LNCaP clone FGC (cell line): ENCODE measurements at regions not wholly inside any gene's neighbourhood (a gene's known extent, or its start where the extent isn't known, plus 50 kb on each side); places are given as distances from the start of the nearest gene placed in this dataset.

ENCODE experiments used
- DNase-seq: peaks from one replicate; pipeline ENCODE4 v3.0.0-alpha.2; 2011; ENCODE audit warnings: low read depth
- H3K4me3 ChIP-seq: 2 replicates; pipeline ENCODE4 v1.5.1; 2011; ENCODE audit warnings: mild to moderate bottlenecking, low read depth, low read length, control low read depth
- CTCF ChIP-seq: IDR thresholded peaks from 2 replicates; pipeline ENCODE4 v1.5.1; 2012; ENCODE audit warnings: mild to moderate bottlenecking; ENCODE audit not compliant: control insufficient read depth, insufficient read depth; ENCODE audit errors: extremely low read depth

DNA sequence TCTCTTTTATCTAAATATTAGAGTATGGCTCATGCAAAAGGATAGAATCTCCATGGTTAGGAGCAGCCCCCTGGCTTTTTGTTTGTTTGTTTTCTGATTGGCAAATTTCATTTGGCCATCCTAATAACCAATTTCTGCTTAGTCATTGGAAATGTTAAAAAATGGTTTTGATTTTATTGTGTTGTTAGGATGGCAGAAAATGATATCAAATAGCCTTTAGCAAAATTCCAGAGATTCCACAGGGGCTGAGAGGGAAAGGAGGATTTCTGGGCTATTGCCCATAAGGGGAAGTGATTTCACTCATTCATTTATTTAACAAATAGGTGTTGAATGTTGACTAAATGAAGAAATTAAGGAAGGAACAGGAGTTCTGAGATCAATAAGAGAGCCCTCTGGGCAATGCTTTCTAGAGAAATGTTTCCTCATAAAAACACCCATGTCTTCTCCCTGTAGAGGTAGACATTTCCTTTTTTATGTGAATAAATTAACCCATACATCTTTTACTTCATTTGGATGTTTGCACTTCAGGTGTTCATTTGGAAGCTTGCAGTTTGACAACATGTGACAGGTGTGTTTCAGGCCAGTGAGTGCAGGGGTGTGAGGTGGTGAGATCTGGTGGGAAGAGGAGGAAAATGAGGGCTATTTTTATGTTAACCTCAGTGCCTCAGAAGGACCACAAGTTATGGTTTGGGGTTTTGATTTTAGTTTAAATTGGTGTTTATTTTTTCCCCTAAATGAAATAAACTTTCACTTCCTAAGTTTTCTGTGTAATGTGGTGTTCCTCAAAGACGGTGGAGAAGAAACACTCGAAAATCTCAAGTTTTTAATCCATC, 61.7 kb upstream of the EPC2 start:
- H3K4me3 ChIP-seq: no peak overlapping the region
- TF ChIP-seq CTCF: no peak
- DNase-seq: no peak

DNA sequence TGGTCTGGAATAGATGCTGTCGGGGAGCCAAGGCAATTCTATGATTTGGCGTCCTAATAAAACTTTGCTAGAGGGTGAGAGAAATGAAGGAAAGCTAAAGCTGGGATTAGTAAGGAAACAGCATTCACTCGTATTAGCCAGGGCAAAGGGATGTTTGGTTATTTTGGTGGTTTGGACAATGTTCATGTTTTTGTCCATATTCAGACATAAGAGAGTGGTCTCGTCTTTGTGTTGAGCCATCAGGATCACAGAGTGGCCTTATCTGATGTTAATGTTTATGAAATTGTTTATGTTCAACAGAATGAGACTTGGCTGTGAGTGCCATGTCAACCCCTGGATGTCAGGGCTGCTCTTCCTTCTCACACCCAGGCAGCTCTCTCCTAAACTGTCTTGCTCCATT, 58.9 kb upstream of the EPC2 start:
- no peak for TF ChIP-seq CTCF
- H3K4me3 ChIP-seq: no peak overlapping the region
- DNase-seq: no peak

DNA sequence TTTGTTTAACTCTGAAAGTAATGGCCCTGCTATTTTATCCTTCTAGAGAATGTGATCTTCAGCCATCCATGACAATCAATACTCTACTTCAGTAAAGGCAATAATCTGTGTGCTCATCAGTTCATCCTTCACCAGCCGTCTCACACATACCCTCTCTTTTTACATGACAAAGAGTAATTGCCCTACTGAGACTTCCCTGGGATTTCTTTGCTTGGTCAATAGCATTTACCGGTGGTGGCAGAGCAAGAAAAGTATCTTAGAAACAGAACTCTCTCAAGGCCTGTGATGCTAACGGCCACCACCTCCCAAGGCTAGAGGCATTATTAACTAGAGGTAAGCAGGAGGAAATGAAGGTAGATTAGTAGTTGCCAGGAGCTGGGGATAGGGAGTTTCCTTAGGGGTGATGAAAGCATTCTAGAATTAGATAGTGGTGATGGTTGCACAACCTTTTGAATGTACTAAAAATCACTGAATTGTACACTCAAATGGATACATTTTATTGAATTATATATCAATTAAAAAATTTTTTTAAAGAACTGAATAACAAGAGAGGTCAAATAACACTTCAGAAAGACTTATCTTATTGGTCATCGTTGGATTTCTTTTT, 57.9 kb upstream of the EPC2 start:
- no peak overlapping the region for H3K4me3 ChIP-seq
- no peak for DNase-seq
- TF ChIP-seq CTCF: no peak

- no peak for TF ChIP-seq CTCF
- no peak for DNase-seq
- no peak overlapping the region for H3K4me3 ChIP-seq
Measured at GRCh38 chr2:148590612-148591011, 53.9 kb upstream of the EPC2 start.

DNA sequence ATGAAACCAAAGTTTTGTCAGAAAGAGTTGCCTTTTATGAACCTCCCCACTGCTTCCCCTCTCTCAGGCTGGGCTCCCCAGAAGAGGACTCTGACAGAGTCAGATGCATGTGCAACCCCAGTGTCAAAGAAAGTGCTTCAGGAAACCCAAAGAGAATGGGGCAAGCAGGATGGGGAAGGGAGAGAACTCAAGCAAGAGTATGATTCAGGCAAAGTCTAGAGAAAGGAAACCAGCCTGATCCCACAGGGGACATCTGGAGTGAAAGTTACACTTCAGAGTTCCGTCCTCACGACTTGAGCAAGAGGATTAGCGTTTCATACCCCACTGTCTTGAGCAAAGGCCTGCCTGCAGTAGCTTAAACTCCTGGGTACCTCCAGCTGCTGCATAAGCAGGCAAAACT, 51.8 kb upstream of the EPC2 start:
- DNase-seq: no peak
- no peak overlapping the region for H3K4me3 ChIP-seq
- no peak for TF ChIP-seq CTCF

- no peak overlapping the region for H3K4me3 ChIP-seq
- TF ChIP-seq CTCF: no peak
- DNase-seq: peak; percentile 87
Measured at GRCh38 chr2:148593421-148593820, 51.1 kb upstream of the EPC2 start.

GRCh38 chr2:148594216-148594615, 50.3 kb upstream of the EPC2 start:
- DNase-seq: peak; percentile 23
- no peak overlapping the region for H3K4me3 ChIP-seq
- no peak for TF ChIP-seq CTCF
